C4-2B (cell line): ENCODE measurements at regions not wholly inside any gene's neighbourhood (a gene's known extent, or its start where the extent isn't known, plus 50 kb on each side); places are given as distances from the start of the nearest gene placed in this dataset.
"Not testable (repeated sequence)": the region's sequence is repeated elsewhere in the genome, so short reads cannot be mapped to it uniquely, and the experiment has no call there.

Source experiments
- H3K27ac ChIP-seq: fragments of 450-650 bp; 2 replicates; pipeline ENCODE4 v1.5.1; 2017
- CTCF ChIP-seq: fragments of 450-650 bp; conservative IDR thresholded peaks from 2 replicates; pipeline ENCODE4 v1.5.1; 2017; ENCODE audit warnings: mild to moderate bottlenecking
- ZFX ChIP-seq: fragments of 450-650 bp; IDR thresholded peaks from 2 replicates; pipeline ENCODE4 v1.6.1; 2017

GRCh38 chr9:88596376-88596775 is 61.4 kb downstream of the NXNL2 start:
- no peak for TF ChIP-seq CTCF
- no peak for TF ChIP-seq ZFX
- H3K27ac ChIP-seq: no peak overlapping the region; the same call in 1 of the 2 replicates

GRCh38 chr9:88604836-88605511 is 70.0 kb downstream of the NXNL2 start:
- TF ChIP-seq CTCF (no peak), ZFX (no peak)
- no peak overlapping the region for H3K27ac ChIP-seq

GRCh38 chr9:88605512-88606362 is 70.8 kb downstream of the NXNL2 start:
- H3K27ac ChIP-seq: no peak overlapping the region
- TF ChIP-seq ZFX (no peak), CTCF (no peak)

- H3K27ac ChIP-seq: no peak overlapping the region
- TF ChIP-seq ZFX (no peak), CTCF (no peak)
These were observed 79.4 kb downstream of the NXNL2 start for GRCh38 chr9:88614359-88614758.

- H3K27ac ChIP-seq: no peak overlapping the region
- no peak for TF ChIP-seq CTCF
- no peak for TF ChIP-seq ZFX
These were observed 88.7 kb downstream of the NXNL2 start for GRCh38 chr9:88623698-88624097.

GRCh38 chr9:88628114-88628513 is 93.1 kb downstream of the NXNL2 start:
- H3K27ac ChIP-seq: no peak overlapping the region
- no peak for TF ChIP-seq CTCF
- no peak for TF ChIP-seq ZFX

GRCh38 chr9:88628811-88629210 is 93.8 kb downstream of the NXNL2 start:
- H3K27ac ChIP-seq: no peak overlapping the region
- no peak for TF ChIP-seq ZFX
- no peak for TF ChIP-seq CTCF

- not testable (repeated sequence) for H3K27ac ChIP-seq
These were observed 95.6 kb downstream of the NXNL2 start for GRCh38 chr9:88630574-88630973.
